Muscle of back (tissue), 3 donors: ENCODE measurements at regions not wholly inside any gene's neighbourhood (a gene's known extent, or its start where the extent isn't known, plus 50 kb on each side); places are given as distances from the start of the nearest gene placed in this dataset.
"Not testable (repeated sequence)": the region's sequence is repeated elsewhere in the genome, so short reads cannot be mapped to it uniquely, and the experiment has no call there.

Experiments
- DNase-seq, 3 donors: peaks; one replicate each; pipeline versions ENCODE4 v3.0.0 to v3.0.0-alpha.2; 2013

GRCh38 chr5:169413416-169413815, 112.5 kb upstream of the SLIT3 start:
- no peak for DNase-seq

GRCh38 chr5:169412831-169413230, 111.9 kb upstream of the SLIT3 start:
- DNase-seq: peak in 1 of 3 donors; percentile 54

- DNase-seq: peak in 1 of 3 donors; percentile 24
Measured at GRCh38 chr5:169411786-169412430, 111.0 kb upstream of the SLIT3 start.

GRCh38 chr5:169410996-169411783, 110.3 kb upstream of the SLIT3 start:
- DNase-seq: peak in 2 of 3 donors; percentile 21 to 58

GRCh38 chr5:169408731-169409130, 107.8 kb upstream of the SLIT3 start:
- no peak for DNase-seq

GRCh38 chr5:169408171-169408570, 107.2 kb upstream of the SLIT3 start:
- no peak for DNase-seq

- DNase-seq: no peak
Measured at GRCh38 chr5:169404223-169404622, 103.3 kb upstream of the SLIT3 start.

- DNase-seq: no peak
Measured at GRCh38 chr5:169398515-169398914, 97.6 kb upstream of the SLIT3 start.

GRCh38 chr5:169395136-169395535, 94.2 kb upstream of the SLIT3 start:
- DNase-seq: no peak

- no peak for DNase-seq
Measured at GRCh38 chr5:169394371-169394770, 93.4 kb upstream of the SLIT3 start.

- DNase-seq: no peak
Measured at GRCh38 chr5:169393907-169394306, 93.0 kb upstream of the SLIT3 start.

GRCh38 chr5:169390265-169390664, 89.3 kb upstream of the SLIT3 start:
- DNase-seq: no peak

- no peak for DNase-seq
Measured at GRCh38 chr5:169389318-169389717, 88.4 kb upstream of the SLIT3 start.

- DNase-seq: no peak
Measured at GRCh38 chr5:169385636-169386035, 84.7 kb upstream of the SLIT3 start.

- DNase-seq: no peak
Measured at GRCh38 chr5:169384661-169385060, 83.7 kb upstream of the SLIT3 start.

- DNase-seq: no peak
Measured at GRCh38 chr5:169374761-169375160, 73.8 kb upstream of the SLIT3 start.

- no peak for DNase-seq
Measured at GRCh38 chr5:169374111-169374510, 73.2 kb upstream of the SLIT3 start.

- DNase-seq: not testable (repeated sequence)
Measured at GRCh38 chr5:169371801-169372200, 70.9 kb upstream of the SLIT3 start.

- DNase-seq: no peak
Measured at GRCh38 chr5:169369130-169369529, 68.2 kb upstream of the SLIT3 start.

GRCh38 chr5:169367861-169368260, 66.9 kb upstream of the SLIT3 start:
- no peak for DNase-seq

- DNase-seq: no peak
Measured at GRCh38 chr5:169357291-169357690, 56.4 kb upstream of the SLIT3 start.

GRCh38 chr5:169356811-169357210, 55.9 kb upstream of the SLIT3 start:
- no peak for DNase-seq

- no peak for DNase-seq
Measured at GRCh38 chr5:169356181-169356580, 55.2 kb upstream of the SLIT3 start.

- DNase-seq: no peak
Measured at GRCh38 chr5:169354921-169355320, 54.0 kb upstream of the SLIT3 start.
